ENCODE measurements at regions not wholly inside any gene's neighbourhood (a gene's known extent, or its start where the extent isn't known, plus 50 kb on each side); places are given as distances from the start of the nearest gene placed in this dataset.

DNA sequence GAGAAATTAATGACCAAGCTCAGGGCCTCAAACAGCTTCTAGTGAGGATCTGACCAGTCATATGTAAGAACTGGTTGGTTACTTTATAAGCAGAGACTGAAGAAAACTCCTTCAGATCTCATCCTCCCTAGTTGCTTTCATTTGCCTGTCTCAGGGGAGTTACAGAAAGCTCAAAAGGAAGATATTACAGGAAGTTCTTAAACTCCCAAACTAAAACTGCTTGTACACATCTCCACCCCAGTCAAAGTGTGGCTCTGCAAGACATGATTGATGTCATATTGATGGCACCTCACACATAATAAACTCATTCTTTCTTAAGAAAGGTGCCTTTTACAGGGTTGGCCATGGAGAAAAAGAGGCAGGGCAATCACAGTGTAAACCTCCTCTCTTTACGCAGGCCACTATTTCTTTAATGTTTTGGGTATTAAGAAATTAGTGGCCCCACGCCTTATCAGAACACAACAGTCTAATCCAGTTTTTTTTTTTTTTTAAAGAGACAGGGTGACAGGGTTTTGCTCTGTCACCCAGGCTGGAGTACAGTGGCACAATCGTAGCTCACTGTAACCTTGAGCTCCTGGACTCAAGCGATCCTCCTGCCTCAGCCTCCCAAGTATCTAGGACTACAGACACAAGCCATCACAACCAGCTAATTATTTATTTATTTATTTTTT, 62.6 kb upstream of the STK17B start:
- TF ChIP-seq, protein P1, sequence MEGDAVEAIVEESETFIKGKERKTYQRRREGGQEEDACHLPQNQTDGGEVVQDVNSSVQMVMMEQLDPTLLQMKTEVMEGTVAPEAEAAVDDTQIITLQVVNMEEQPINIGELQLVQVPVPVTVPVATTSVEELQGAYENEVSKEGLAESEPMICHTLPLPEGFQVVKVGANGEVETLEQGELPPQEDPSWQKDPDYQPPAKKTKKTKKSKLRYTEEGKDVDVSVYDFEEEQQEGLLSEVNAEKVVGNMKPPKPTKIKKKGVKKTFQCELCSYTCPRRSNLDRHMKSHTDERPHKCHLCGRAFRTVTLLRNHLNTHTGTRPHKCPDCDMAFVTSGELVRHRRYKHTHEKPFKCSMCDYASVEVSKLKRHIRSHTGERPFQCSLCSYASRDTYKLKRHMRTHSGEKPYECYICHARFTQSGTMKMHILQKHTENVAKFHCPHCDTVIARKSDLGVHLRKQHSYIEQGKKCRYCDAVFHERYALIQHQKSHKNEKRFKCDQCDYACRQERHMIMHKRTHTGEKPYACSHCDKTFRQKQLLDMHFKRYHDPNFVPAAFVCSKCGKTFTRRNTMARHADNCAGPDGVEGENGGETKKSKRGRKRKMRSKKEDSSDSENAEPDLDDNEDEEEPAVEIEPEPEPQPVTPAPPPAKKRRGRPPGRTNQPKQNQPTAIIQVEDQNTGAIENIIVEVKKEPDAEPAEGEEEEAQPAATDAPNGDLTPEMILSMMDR (IDR thresholded peaks at IDR 0.05; ENCODE audit: low read depth, low read length), result no peak
- TF ChIP-seq EZH2phosphoT487 (IDR thresholded peaks at IDR 0.05; ENCODE audit: low read depth), result no peak

Measured in OCI-LY3 (cell line).